ENCODE measurements at regions not wholly inside any gene's neighbourhood (a gene's known extent, or its start where the extent isn't known, plus 50 kb on each side); places are given as distances from the start of the nearest gene placed in this dataset.
"Not testable (repeated sequence)": the region's sequence is repeated elsewhere in the genome, so short reads cannot be mapped to it uniquely, and the experiment has no call there.

DNA sequence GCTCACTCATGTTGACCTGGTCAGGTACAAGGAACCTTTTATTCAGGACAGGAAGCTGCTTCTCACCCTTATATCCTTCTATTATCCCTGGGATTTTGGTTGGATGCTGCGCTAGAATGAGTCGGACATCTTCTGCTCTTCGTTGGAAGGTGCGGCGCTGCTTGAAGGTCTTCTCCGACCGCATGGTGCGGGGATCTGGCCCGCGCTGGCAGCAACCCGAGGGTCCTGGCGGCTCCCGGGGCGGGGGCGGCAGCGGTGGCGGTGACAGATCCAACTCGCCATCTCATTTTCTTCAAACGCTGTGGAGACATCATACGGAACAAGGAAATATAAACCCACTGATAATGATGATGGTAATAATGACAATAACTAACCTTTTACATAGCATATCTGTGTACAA is 126.3 kb downstream of the ATXN7L3B start:
- H3K9me3 Mint-ChIP-seq: no peaks in the 10 kb centered on the region
- no peak for DNase-seq
- ChIA-PET CTCF (no interaction called here), POLR2A (no interaction called here)
- no peaks in the 10 kb centered on the region for H3K36me3 Mint-ChIP-seq (ENCODE audit: low read depth)
- no peak overlapping the region for H3K4me3 Mint-ChIP-seq
- TF ChIP-seq CTCF (IDR thresholded peaks at IDR 0.05): no peak
- no peak for ATAC-seq
- no peaks in the 10 kb centered on the region for H3K27me3 Mint-ChIP-seq
- intact Hi-C loops (cut with micrococcal nuclease): no loop called here
- H3K27ac Mint-ChIP-seq: no peak overlapping the region
- H3K4me1 Mint-ChIP-seq (ENCODE audit: low read depth): no peaks in the 10 kb centered on the region

DNA sequence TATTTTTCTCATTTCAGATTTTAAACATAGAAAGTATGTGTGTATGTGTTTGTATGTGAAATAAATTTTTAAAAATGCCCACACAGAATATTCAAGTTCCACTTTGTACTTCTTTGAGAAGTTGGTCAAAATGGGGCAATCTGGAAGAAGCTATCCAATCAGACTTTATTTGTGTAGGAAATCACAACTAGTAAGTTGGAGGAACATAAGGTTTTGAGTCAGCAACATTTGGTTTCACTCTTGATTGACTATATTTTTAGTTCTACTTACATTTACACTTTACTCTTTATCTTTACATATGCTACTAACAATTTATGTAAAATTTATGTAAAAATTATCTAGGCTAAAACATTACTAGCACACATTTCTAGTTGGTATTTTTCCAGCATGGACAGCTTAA is 128.1 kb downstream of the ATXN7L3B start:
- ChIA-PET POLR2A (no interaction called here), CTCF (no interaction called here)
- DNase-seq: no peak
- Mint-ChIP-seq H3K4me3 (no peak overlapping the region), H3K27me3 (no peaks in the 10 kb centered on the region), H3K36me3 (ENCODE audit: low read depth) (no peaks in the 10 kb centered on the region), H3K4me1 (ENCODE audit: low read depth) (no peaks in the 10 kb centered on the region), H3K27ac (no peak overlapping the region), H3K9me3 (no peaks in the 10 kb centered on the region)
- no peak for ATAC-seq
- intact Hi-C loops (cut with micrococcal nuclease): no loop called here
- no peak for TF ChIP-seq CTCF (IDR thresholded peaks at IDR 0.05)

DNA sequence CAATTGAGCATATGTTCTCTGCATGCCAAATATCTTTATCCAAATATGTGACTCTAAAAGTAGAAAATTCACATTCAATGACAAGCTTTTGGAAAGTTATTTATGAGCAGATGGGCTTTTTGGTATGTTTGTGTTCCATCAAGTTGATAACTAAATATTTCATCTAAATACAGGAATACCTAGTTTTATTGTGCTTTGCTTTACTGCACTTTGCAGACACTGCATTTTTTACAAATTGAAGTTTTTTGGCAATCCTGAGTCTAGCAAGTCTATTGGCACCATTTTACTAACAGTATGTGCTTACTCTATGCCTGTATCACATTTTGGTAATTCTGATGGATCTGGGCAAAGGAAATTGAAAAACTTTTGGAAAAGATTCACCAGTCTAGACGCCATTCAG is 133.8 kb downstream of the ATXN7L3B start:
- no peak for ATAC-seq
- ChIA-PET POLR2A (no interaction called here), CTCF (interaction anchor here (1.1 kb wide), 1 partner anchor 12 kb away, joined by 3 read pairs; no protein-coding TSS in a partner anchor)
- no peak overlapping the region for H3K4me3 Mint-ChIP-seq
- no peaks in the 10 kb centered on the region for H3K36me3 Mint-ChIP-seq (ENCODE audit: low read depth)
- no peak for TF ChIP-seq CTCF (IDR thresholded peaks at IDR 0.05)
- H3K27ac Mint-ChIP-seq: no peak overlapping the region
- no peaks in the 10 kb centered on the region for H3K4me1 Mint-ChIP-seq (ENCODE audit: low read depth)
- no peaks in the 10 kb centered on the region for H3K9me3 Mint-ChIP-seq
- intact Hi-C loops (cut with micrococcal nuclease): no loop called here
- H3K27me3 Mint-ChIP-seq: peaks cover 3% of the 10 kb centered on the region
- DNase-seq: no peak

- POLR2A ChIA-PET; H3K27ac Mint-ChIP-seq; H3K36me3 Mint-ChIP-seq (ENCODE audit: low read depth); CTCF ChIA-PET; ATAC-seq; DNase-seq; H3K27me3 Mint-ChIP-seq; H3K4me1 Mint-ChIP-seq (ENCODE audit: low read depth); intact Hi-C loops (cut with micrococcal nuclease); H3K4me3 Mint-ChIP-seq: not testable (repeated sequence)
- H3K9me3 Mint-ChIP-seq: peaks cover 10% of the 10 kb centered on the region
Measured at GRCh38 chr12:74676955-74677354, 139.3 kb downstream of the ATXN7L3B start.

DNA sequence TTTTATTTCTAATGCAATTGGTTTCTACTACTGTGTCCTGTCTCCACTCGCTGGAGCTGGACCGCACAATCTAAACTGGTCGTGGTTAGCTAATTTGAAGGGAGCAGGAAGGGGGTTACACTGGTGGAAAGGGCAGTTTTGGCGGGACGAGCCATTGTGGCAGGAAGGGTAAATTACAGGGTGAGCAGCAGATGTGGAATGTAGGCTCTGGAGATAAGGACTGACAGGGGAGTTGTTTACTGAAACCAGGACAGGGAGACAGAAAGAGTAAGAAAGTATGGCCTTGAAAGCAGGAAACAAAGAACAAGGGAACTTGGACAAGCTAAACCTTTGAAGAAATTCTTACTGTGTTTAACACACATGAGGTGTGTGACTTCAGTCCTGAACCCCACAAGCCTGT is 147.8 kb downstream of the ATXN7L3B start:
- no peak for ATAC-seq
- intact Hi-C loops (cut with micrococcal nuclease): no loop called here
- POLR2A ChIA-PET: no interaction called here

More for the DNA sequence above, 147.8 kb downstream of the ATXN7L3B start:
- Mint-ChIP-seq H3K4me3 (no peak overlapping the region), H3K4me1 (ENCODE audit: low read depth) (no peaks in the 10 kb centered on the region), H3K9me3 (peaks cover 9% of the 10 kb centered on the region), H3K27ac (no peak overlapping the region), H3K36me3 (ENCODE audit: low read depth) (no peaks in the 10 kb centered on the region), H3K27me3 (peaks cover 2% of the 10 kb centered on the region)
- TF ChIP-seq CTCF (IDR thresholded peaks at IDR 0.05): no peak
- DNase-seq: no peak
- CTCF ChIA-PET: no interaction called here

Measured in activated CD8-positive, alpha-beta T cell treated with anti-CD3 and anti-CD28 coated beads for 36 hours (primary cell).